ENCODE measurements at regions not wholly inside any gene's neighbourhood (a gene's known extent, or its start where the extent isn't known, plus 50 kb on each side); places are given as distances from the start of the nearest gene placed in this dataset.

DNA sequence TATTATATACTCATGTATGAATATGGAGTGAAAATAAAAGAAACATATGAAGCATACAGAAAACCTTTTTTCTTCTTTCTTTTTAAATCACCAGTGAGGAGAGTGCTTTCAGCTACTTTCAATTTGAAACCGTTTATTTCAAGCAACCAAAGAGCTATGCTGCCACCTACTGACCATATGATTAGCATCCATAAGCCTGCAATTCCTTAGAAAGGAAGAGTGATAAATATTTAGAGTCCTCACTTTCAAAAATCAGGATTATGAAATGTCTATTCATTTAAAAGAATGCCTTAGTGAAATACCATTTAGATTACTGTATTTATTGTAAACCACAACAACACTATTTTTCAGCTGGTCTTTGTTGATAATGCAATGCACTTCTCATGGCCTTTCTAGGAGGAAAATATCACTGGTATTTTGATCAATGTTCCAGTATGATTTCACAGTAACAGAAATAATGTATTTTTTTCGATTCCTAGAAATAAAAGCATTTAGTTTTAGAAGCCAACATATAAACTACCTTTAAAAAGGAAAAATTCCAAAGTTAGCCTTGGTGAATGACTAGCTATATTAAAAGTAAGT is 667.6 kb downstream of the PCDH18 start:
- H3K4me3 ChIP-seq (ENCODE audit: low read depth, low read length), result no peak overlapping the region
- TF ChIP-seq, protein P1, sequence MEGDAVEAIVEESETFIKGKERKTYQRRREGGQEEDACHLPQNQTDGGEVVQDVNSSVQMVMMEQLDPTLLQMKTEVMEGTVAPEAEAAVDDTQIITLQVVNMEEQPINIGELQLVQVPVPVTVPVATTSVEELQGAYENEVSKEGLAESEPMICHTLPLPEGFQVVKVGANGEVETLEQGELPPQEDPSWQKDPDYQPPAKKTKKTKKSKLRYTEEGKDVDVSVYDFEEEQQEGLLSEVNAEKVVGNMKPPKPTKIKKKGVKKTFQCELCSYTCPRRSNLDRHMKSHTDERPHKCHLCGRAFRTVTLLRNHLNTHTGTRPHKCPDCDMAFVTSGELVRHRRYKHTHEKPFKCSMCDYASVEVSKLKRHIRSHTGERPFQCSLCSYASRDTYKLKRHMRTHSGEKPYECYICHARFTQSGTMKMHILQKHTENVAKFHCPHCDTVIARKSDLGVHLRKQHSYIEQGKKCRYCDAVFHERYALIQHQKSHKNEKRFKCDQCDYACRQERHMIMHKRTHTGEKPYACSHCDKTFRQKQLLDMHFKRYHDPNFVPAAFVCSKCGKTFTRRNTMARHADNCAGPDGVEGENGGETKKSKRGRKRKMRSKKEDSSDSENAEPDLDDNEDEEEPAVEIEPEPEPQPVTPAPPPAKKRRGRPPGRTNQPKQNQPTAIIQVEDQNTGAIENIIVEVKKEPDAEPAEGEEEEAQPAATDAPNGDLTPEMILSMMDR (IDR thresholded peaks at IDR 0.05; ENCODE audit: insufficient read depth, low read length), result peak; percentile 79
- DNase-seq (ENCODE audit: low read depth), result peak; percentile 89

DNA sequence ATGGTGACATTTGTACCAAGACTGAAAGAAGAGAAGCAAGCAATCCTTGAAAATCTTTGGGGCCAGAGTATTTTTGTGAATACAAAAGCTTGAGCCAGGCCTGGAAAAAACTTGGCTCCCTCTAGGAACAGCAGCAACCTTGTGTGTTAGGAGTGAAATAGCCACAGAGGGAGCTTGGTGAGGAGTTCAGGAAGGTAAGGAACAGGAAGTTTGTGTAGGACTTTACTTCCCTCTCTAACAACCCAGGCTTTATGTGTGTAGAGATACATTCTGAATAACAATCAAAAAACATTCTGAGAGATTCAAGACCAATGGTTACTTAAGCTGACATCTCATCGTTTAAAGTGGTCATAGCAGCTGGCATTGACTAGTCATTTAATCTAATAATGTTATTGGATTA is 668.5 kb downstream of the PCDH18 start:
- peak; percentile 27 for DNase-seq (ENCODE audit: low read depth)
- no peak overlapping the region for H3K4me3 ChIP-seq (ENCODE audit: low read depth, low read length)
- TF ChIP-seq, protein P1 (IDR thresholded peaks at IDR 0.05; ENCODE audit: insufficient read depth, low read length), result no peak

DNA sequence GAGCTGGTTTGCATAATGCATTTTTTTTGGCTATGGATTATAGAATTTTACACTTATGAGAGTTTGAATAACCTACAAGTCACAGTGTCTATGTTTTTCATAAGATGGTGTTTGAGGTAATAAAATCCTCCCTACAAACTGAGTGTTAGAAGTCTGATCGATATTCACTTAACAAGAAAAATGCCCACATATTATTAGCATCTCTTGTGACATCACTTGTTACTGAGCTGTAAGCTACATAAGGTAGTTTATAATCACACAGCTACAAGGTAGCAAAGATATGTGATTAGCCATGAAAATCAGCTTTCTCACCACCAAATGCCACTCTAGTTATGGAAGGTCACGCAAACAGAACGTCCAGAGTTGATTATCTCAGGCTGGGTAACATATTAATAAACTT is 669.6 kb downstream of the PCDH18 start:
- no peak overlapping the region for H3K4me3 ChIP-seq (ENCODE audit: low read depth, low read length)
- DNase-seq (ENCODE audit: low read depth), result no peak
- TF ChIP-seq, protein P1 (IDR thresholded peaks at IDR 0.05; ENCODE audit: insufficient read depth, low read length), result no peak

DNA sequence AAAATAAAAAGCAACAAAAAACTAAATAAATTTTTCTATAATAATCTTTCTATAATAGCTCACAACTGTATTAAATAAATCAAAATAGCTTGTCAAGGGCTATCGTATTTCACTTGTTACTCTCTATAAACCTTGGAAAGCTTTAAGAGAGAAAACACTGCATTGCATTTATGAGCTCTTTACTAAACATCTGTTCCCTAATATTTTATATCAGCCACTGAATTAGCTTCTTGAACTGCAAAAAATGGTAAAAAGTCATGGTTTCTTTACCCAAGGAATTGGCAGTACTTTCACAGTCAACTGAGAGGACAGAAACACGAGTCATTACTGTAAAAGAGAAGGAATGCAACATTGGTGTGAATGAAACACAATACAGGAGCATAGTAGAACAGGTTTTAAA is 671.2 kb downstream of the PCDH18 start:
- TF ChIP-seq, protein P1 (IDR thresholded peaks at IDR 0.05; ENCODE audit: insufficient read depth, low read length), result no peak

DNA sequence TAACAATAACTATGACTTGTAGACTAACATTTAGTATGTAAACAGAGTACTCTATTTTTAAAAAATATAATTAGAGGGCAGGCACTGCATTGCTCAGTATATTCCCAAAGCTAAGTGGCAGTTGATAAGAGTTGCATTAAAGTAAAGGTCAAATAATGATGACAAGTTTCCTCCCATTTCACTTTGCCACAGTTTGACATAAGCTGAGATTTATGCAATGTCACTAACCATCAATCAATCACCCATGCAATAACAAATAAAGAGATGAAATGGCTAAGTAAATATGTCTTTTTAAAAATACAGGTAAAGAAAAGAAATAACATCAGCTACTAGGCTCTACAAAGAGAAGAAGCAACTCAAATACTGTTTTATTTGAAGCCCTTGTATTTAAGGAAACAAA is 673.4 kb downstream of the PCDH18 start:
- H3K4me3 ChIP-seq (ENCODE audit: low read depth, low read length), result no peak overlapping the region
- TF ChIP-seq, protein P1 (IDR thresholded peaks at IDR 0.05; ENCODE audit: insufficient read depth, low read length), result no peak
- DNase-seq (ENCODE audit: low read depth), result no peak

More for the DNA sequence above, 671.2 kb downstream of the PCDH18 start:
- H3K4me3 ChIP-seq (ENCODE audit: low read depth, low read length), result no peak overlapping the region
- no peak for DNase-seq (ENCODE audit: low read depth)

DNA sequence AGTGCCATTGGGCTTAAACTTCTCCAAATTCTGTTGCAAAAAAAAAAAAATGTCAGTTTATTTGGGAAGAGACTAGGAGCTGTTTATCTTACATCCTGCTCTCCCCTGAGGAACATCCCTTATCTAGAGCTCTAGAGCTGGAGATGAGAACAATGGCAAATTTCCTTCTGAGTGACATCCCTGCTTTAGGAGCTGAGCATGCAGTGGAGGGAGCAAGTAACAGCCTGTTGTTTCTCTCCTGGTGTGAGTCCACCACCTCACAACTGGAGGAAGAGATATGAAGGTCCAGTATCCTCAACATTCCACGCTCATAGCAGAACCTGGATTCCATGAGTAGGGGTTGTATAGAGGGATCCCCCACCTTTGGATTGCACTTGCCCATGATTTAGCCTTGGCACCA is 676.4 kb downstream of the PCDH18 start:
- no peak overlapping the region for H3K4me3 ChIP-seq (ENCODE audit: low read depth, low read length)
- DNase-seq (ENCODE audit: low read depth), result no peak
- TF ChIP-seq, protein P1 (IDR thresholded peaks at IDR 0.05; ENCODE audit: insufficient read depth, low read length), result no peak

DNA sequence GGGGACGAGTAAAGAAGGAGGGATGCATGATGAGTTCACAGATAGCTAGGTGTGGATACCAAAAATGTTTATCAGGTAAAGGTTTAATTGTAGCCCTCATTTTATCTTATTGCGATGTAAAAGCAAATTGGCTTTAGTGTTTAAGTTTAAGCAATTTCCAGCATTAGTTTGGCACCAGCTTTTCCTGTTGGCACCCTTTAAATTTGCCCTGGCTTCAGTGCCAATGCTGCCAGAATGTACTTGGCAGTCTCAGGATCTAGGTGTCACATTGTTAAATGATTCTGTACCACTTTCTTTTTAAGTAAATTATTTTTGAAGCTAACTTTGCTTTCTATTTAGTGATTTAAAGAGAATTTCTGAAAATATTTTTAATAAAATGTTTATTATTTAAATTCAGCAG is 681.8 kb downstream of the PCDH18 start:
- TF ChIP-seq, protein P1 (IDR thresholded peaks at IDR 0.05; ENCODE audit: insufficient read depth, low read length), result no peak
- DNase-seq (ENCODE audit: low read depth), result no peak
- H3K4me3 ChIP-seq (ENCODE audit: low read depth, low read length), result no peak overlapping the region

Measured in fibroblast of the aortic adventitia (primary cell).